Liver (tissue), 3 donors: ENCODE measurements at regions not wholly inside any gene's neighbourhood (a gene's known extent, or its start where the extent isn't known, plus 50 kb on each side); places are given as distances from the start of the nearest gene placed in this dataset.

ENCODE experiments used
- CTCF ChIP-seq: fragments of 150-350 bp; IDR thresholded peaks from 2 replicates; pipeline ENCODE4 v1.5.1; 2017; ENCODE audit warnings: improper control_type of control experiment, low read depth, low read length; ENCODE audit not compliant: missing input control
- RAD21 ChIP-seq, 2 donors: IDR thresholded peaks; 2 replicates each; pipeline ENCODE4 v1.6.1; 2016; ENCODE audit warnings: antibody characterized with exemption in 2 of 2, mild to moderate bottlenecking in 2 of 2
- YY1 ChIP-seq: IDR thresholded peaks from 2 replicates; pipeline ENCODE4 v1.6.1; 2016; ENCODE audit warnings: antibody characterized with exemption, mild to moderate bottlenecking
- donor health status: healthy.
- donor health status: healthy.

- TF ChIP-seq CTCF (no peak), RAD21 (IDR thresholded peaks at IDR 0.05) (no peak), YY1 (no peak)
Measured at GRCh38 chr7:55272328-55272727, 92.8 kb upstream of the LANCL2 start.
